Dermis blood vessel endothelial cell (primary cell): ENCODE measurements at regions not wholly inside any gene's neighbourhood (a gene's known extent, or its start where the extent isn't known, plus 50 kb on each side); places are given as distances from the start of the nearest gene placed in this dataset.
"Not testable (repeated sequence)": the region's sequence is repeated elsewhere in the genome, so short reads cannot be mapped to it uniquely, and the experiment has no call there.

Source experiments
- DNase-seq: peaks from one replicate; pipeline ENCODE4 v3.0.0; 2010

GRCh38 chr1:148432318-148432717 is 50.8 kb downstream of the PPIAL4G start:
- not testable (repeated sequence) for DNase-seq

- not testable (repeated sequence) for DNase-seq
Observed at GRCh38 chr1:148429856-148430255, 53.2 kb downstream of the PPIAL4G start.

- not testable (repeated sequence) for DNase-seq
Observed at GRCh38 chr1:148426940-148427611, 56.0 kb downstream of the PPIAL4G start.

GRCh38 chr1:148426385-148426784 is 56.7 kb downstream of the PPIAL4G start:
- not testable (repeated sequence) for DNase-seq

- peak; percentile 70 for DNase-seq
Observed at GRCh38 chr1:148424143-148425003, 58.7 kb downstream of the PPIAL4G start.

- not testable (repeated sequence) for DNase-seq
Observed at GRCh38 chr1:148422921-148423320, 60.2 kb downstream of the PPIAL4G start.

- DNase-seq = not testable (repeated sequence)
Observed at GRCh38 chr1:148417241-148417640, 65.9 kb downstream of the PPIAL4G start.

GRCh38 chr1:148413385-148413784 is 69.7 kb downstream of the PPIAL4G start:
- not testable (repeated sequence) for DNase-seq

GRCh38 chr1:148404786-148405568 is 78.1 kb downstream of the PPIAL4G start:
- not testable (repeated sequence) for DNase-seq

- DNase-seq = not testable (repeated sequence)
Observed at GRCh38 chr1:148403925-148404324, 79.2 kb downstream of the PPIAL4G start.

- DNase-seq = not testable (repeated sequence)
Observed at GRCh38 chr1:148403085-148403456, 80.0 kb downstream of the PPIAL4G start.

- DNase-seq = peak; percentile 18
Observed at GRCh38 chr1:148402152-148403084, 80.7 kb downstream of the PPIAL4G start.

- DNase-seq = not testable (repeated sequence)
Observed at GRCh38 chr1:148397516-148397915, 85.6 kb downstream of the PPIAL4G start.

GRCh38 chr1:148392505-148392904 is 90.6 kb downstream of the PPIAL4G start:
- not testable (repeated sequence) for DNase-seq

- not testable (repeated sequence) for DNase-seq
Observed at GRCh38 chr1:148391323-148391722, 91.8 kb downstream of the PPIAL4G start.

- DNase-seq = no peak
Observed at GRCh38 chr1:148389027-148389339, 94.1 kb downstream of the PPIAL4G start.

GRCh38 chr1:148388260-148389026 is 94.7 kb downstream of the PPIAL4G start:
- DNase-seq = peak; percentile 37

GRCh38 chr1:148387949-148388259 is 95.2 kb downstream of the PPIAL4G start:
- not testable (repeated sequence) for DNase-seq

- not testable (repeated sequence) for DNase-seq
Observed at GRCh38 chr1:148387122-148387948, 95.8 kb downstream of the PPIAL4G start.

- no peak for DNase-seq
Observed at GRCh38 chr1:148386617-148387016, 96.5 kb downstream of the PPIAL4G start.
